ENCODE measurements at regions not wholly inside any gene's neighbourhood (a gene's known extent, or its start where the extent isn't known, plus 50 kb on each side); places are given as distances from the start of the nearest gene placed in this dataset.

DNA sequence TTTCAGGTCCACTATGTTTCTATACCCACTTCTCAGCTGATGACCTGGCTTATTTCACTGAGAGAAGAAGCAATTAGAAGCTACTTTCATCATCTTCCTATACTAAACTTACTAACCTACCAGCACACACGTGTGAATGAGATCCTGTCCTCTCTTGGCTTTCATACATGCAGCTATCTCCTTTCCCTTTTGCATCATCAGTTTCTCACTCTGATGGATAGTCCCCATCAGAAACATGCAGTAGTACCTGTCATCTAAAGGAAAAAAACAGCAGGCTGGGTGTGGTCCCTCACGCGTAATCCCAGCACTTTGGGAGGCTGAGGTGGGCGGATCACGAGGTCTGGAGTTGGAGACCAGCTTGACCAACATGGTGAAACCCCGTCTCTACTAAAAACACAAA, 237.6 kb upstream of the C2CD4B start:
- TF ChIP-seq, protein P1, sequence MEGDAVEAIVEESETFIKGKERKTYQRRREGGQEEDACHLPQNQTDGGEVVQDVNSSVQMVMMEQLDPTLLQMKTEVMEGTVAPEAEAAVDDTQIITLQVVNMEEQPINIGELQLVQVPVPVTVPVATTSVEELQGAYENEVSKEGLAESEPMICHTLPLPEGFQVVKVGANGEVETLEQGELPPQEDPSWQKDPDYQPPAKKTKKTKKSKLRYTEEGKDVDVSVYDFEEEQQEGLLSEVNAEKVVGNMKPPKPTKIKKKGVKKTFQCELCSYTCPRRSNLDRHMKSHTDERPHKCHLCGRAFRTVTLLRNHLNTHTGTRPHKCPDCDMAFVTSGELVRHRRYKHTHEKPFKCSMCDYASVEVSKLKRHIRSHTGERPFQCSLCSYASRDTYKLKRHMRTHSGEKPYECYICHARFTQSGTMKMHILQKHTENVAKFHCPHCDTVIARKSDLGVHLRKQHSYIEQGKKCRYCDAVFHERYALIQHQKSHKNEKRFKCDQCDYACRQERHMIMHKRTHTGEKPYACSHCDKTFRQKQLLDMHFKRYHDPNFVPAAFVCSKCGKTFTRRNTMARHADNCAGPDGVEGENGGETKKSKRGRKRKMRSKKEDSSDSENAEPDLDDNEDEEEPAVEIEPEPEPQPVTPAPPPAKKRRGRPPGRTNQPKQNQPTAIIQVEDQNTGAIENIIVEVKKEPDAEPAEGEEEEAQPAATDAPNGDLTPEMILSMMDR (IDR thresholded peaks at IDR 0.05; ENCODE audit: insufficient read depth, low read length) = no peak
- TF ChIP-seq POLR2AphosphoS5 (IDR thresholded peaks at IDR 0.05; ENCODE audit: low read depth) = no peak
